ENCODE measurements at regions not wholly inside any gene's neighbourhood (a gene's known extent, or its start where the extent isn't known, plus 50 kb on each side); places are given as distances from the start of the nearest gene placed in this dataset.

DNA sequence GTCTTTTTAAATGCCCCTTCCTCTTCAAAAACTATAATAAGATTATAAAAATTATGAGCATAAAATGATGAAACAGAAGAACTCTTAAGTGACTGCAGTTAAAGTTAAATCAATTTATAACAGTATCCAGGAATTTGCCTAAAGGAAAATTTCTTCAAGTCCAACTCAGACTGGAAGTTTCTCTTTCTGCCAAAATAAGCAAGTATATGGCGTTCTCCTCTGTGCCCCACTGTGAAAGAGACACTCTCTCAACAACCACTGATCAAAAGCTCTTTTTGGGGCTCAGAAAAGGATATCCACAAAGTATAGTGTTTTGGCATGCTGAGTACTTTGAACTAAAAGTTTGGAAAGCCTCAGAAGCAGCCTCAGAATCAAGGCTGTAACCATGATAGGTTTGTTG, 139.9 kb downstream of the SKIDA1 start:
- TF ChIP-seq, protein P1, sequence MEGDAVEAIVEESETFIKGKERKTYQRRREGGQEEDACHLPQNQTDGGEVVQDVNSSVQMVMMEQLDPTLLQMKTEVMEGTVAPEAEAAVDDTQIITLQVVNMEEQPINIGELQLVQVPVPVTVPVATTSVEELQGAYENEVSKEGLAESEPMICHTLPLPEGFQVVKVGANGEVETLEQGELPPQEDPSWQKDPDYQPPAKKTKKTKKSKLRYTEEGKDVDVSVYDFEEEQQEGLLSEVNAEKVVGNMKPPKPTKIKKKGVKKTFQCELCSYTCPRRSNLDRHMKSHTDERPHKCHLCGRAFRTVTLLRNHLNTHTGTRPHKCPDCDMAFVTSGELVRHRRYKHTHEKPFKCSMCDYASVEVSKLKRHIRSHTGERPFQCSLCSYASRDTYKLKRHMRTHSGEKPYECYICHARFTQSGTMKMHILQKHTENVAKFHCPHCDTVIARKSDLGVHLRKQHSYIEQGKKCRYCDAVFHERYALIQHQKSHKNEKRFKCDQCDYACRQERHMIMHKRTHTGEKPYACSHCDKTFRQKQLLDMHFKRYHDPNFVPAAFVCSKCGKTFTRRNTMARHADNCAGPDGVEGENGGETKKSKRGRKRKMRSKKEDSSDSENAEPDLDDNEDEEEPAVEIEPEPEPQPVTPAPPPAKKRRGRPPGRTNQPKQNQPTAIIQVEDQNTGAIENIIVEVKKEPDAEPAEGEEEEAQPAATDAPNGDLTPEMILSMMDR (optimal IDR thresholded peaks at IDR 0.05 in 1 of 3, IDR thresholded peaks at IDR 0.05 in 1 of 3, conservative IDR thresholded peaks at IDR 0.05 in 1 of 3; ENCODE audit: extremely low read depth in 1 of 3, insufficient read depth in 2 of 3, low read length in 3 of 3), result no peak
- no peak for TF ChIP-seq EZH2 (IDR thresholded peaks at IDR 0.05; ENCODE audit: low read length)

Data from keratinocyte (primary cell).